H9 (cell line): ENCODE measurements at regions not wholly inside any gene's neighbourhood (a gene's known extent, or its start where the extent isn't known, plus 50 kb on each side); places are given as distances from the start of the nearest gene placed in this dataset.

Experiments used
- DNase-seq: peaks from one replicate; pipeline ENCODE4 v3.0.0-alpha.2; 2017
- H2AFZ ChIP-seq: one replicate; pipeline ENCODE4 v1.6.1; 2013; ENCODE audit warnings: mild to moderate bottlenecking, low read length, control low read depth, moderate library complexity
- H2AK5ac ChIP-seq: 2 replicates; pipeline ENCODE4 v1.6.1; 2013; ENCODE audit warnings: low read length, control low read depth, mixed read lengths; ENCODE audit not compliant: insufficient read length
- H2BK120ac ChIP-seq: one replicate; pipeline ENCODE4 v1.6.1; 2013; ENCODE audit warnings: low read depth, mild to moderate bottlenecking, low read length, control low read depth, inconsistent platforms; ENCODE audit not compliant: poor library complexity, severe bottlenecking
- H2BK12ac ChIP-seq: 2 replicates; pipeline ENCODE4 v1.6.1; 2013; ENCODE audit warnings: low read length, control low read depth, mixed read lengths, low read depth; ENCODE audit not compliant: insufficient read length
- H2BK15ac ChIP-seq: 2 replicates; pipeline ENCODE4 v1.6.1; 2013; ENCODE audit warnings: low read depth, low read length, control low read depth
- H2BK20ac ChIP-seq: one replicate; pipeline ENCODE4 v1.6.1; 2013; ENCODE audit warnings: low read depth, mild to moderate bottlenecking, low read length, control low read depth, inconsistent platforms; ENCODE audit not compliant: poor library complexity, severe bottlenecking
- H2BK5ac ChIP-seq: 2 replicates; pipeline ENCODE4 v1.6.1; 2013; ENCODE audit warnings: low read length, control low read depth, mixed read lengths; ENCODE audit not compliant: insufficient read length
- H3K14ac ChIP-seq: 2 replicates; pipeline ENCODE4 v1.6.1; 2013; ENCODE audit warnings: low read length, control low read depth; ENCODE audit not compliant: insufficient read depth
- H3K18ac ChIP-seq: 2 replicates; pipeline ENCODE4 v1.6.1; 2013; ENCODE audit warnings: low read depth, mild to moderate bottlenecking, mixed read lengths, low read length, control low read depth; ENCODE audit not compliant: insufficient read length
- H3K23ac ChIP-seq: 2 replicates; pipeline ENCODE4 v1.6.1; 2013; ENCODE audit warnings: low read length, control low read depth, mixed read lengths, low read depth; ENCODE audit not compliant: insufficient read length
- H3K23me2 ChIP-seq: 2 replicates; pipeline ENCODE4 v1.6.1; 2013; ENCODE audit warnings: low read depth, mild to moderate bottlenecking, mixed read lengths, low read length, control low read depth; ENCODE audit not compliant: insufficient read length, poor library complexity, severe bottlenecking
- H3K27ac ChIP-seq: 2 replicates; pipeline ENCODE4 v1.5.1; 2013; ENCODE audit warnings: low read length, control low read depth, mixed read lengths, low read depth; ENCODE audit not compliant: insufficient read length
- H3K27me3 ChIP-seq: 2 replicates; pipeline ENCODE4 v1.6.1; 2013; ENCODE audit warnings: low read length, control low read depth, inconsistent platforms; ENCODE audit not compliant: insufficient read depth
- H3K4ac ChIP-seq: 2 replicates; pipeline ENCODE4 v1.6.1; 2013; ENCODE audit warnings: low read depth, mild to moderate bottlenecking, control low read depth, inconsistent platforms, low read length, moderate library complexity
- H3K4me1 ChIP-seq: 2 replicates; pipeline ENCODE4 v1.6.1; 2013; ENCODE audit warnings: low read length, control low read depth, inconsistent platforms; ENCODE audit not compliant: insufficient read depth
- H3K4me2 ChIP-seq: 2 replicates; pipeline ENCODE4 v1.6.1; 2013; ENCODE audit warnings: low read length, control low read depth, mixed read lengths; ENCODE audit not compliant: insufficient read length, insufficient read depth
- H3K56ac ChIP-seq: 2 replicates; pipeline ENCODE4 v1.6.1; 2013; ENCODE audit warnings: low read depth, mild to moderate bottlenecking, mixed read lengths, low read length, control low read depth; ENCODE audit not compliant: insufficient read length
- H3K79me1 ChIP-seq: 2 replicates; pipeline ENCODE4 v1.6.1; 2013; ENCODE audit warnings: low read depth, mild to moderate bottlenecking, moderate library complexity, low read length, control low read depth, inconsistent platforms; ENCODE audit not compliant: insufficient read depth, poor library complexity, severe bottlenecking
- H3K79me2 ChIP-seq: 2 replicates; pipeline ENCODE4 v1.6.1; 2013; ENCODE audit warnings: low read length, control low read depth, inconsistent platforms; ENCODE audit not compliant: insufficient read depth
- H3K9ac ChIP-seq: 2 replicates; pipeline ENCODE4 v1.6.1; 2013; ENCODE audit warnings: low read length, control low read depth, mixed read lengths; ENCODE audit not compliant: insufficient read length; ENCODE audit errors: extremely low read depth
- H3K9me3 ChIP-seq: one replicate; pipeline ENCODE4 v1.6.1; 2013; ENCODE audit warnings: low read depth, low read length, inconsistent platforms; ENCODE audit not compliant: control insufficient read depth
- H3T11ph ChIP-seq: one replicate; pipeline ENCODE4 v1.6.1; 2013; ENCODE audit warnings: mild to moderate bottlenecking, low read length, control low read depth, inconsistent platforms
- H4K20me1 ChIP-seq: one replicate; pipeline ENCODE4 v1.6.1; 2013; ENCODE audit not compliant: control insufficient read depth, insufficient read length, insufficient read depth
- H4K5ac ChIP-seq: 2 replicates; pipeline ENCODE4 v1.6.1; 2013; ENCODE audit warnings: low read depth, mild to moderate bottlenecking, mixed read lengths, low read length, control low read depth; ENCODE audit not compliant: insufficient read length
- H4K8ac ChIP-seq: replicated peaks from 2 replicates; pipeline ENCODE4 v1.6.1; 2013; ENCODE audit warnings: low read length, control low read depth, mixed read lengths, low read depth; ENCODE audit not compliant: insufficient read length
- H4K91ac ChIP-seq: 2 replicates; pipeline ENCODE4 v1.6.1; 2013; ENCODE audit warnings: low read depth, mild to moderate bottlenecking, moderate library complexity, mixed read lengths, low read length, control low read depth; ENCODE audit not compliant: insufficient read length
- H3K27ac Mint-ChIP-seq, 3 experiments: 2 replicates in 2 of 3; 3 replicates in 1 of 3; pipeline ENCODE4 v1.8.0; 2020 to 2021; ENCODE audit warnings: mixed read lengths in 3 of 3, mild to moderate bottlenecking in 1 of 3, moderate library complexity in 1 of 3
- H3K27me3 Mint-ChIP-seq: 2 replicates; pipeline ENCODE4 v1.8.0; 2021; ENCODE audit warnings: low read depth, mild to moderate bottlenecking, moderate library complexity, mixed read lengths
- H3K36me3 Mint-ChIP-seq, 3 experiments: 2 replicates in 2 of 3; 3 replicates in 1 of 3; pipeline ENCODE4 v1.8.0; 2020 to 2021; ENCODE audit warnings: low read depth in 3 of 3, mixed read lengths in 3 of 3; ENCODE audit not compliant: insufficient read depth in 1 of 3
- H3K4me1 Mint-ChIP-seq, 2 experiments: 2 replicates each; pipeline ENCODE4 v1.8.0; 2020; ENCODE audit warnings: mixed read lengths in 2 of 2
- H3K4me3 Mint-ChIP-seq, 2 experiments: 2 replicates in 1 of 2; 3 replicates in 1 of 2; pipeline ENCODE4 v1.8.0; 2020 to 2021; ENCODE audit warnings: mild to moderate bottlenecking in 2 of 2, mixed read lengths in 2 of 2, moderate library complexity in 1 of 2
- H3K9me3 Mint-ChIP-seq, 2 experiments: 2 replicates in 1 of 2; 3 replicates in 1 of 2; pipeline ENCODE4 v1.8.0; 2020; ENCODE audit warnings: mild to moderate bottlenecking in 2 of 2, mixed read lengths in 2 of 2, moderate library complexity in 1 of 2
- WGBS: extraction: QIAGEN DNeasy Blood & Tissue Kit; methylation state at CpG from one replicate; pipeline ENCODE4 v1.1.7; 2013; ENCODE audit warnings: missing lambda C conversion rate, low lambda C conversion rate, mixed read lengths; ENCODE audit not compliant: insufficient read length; ENCODE audit errors: extremely low coverage; 5-methylcytosine and 5-hydroxymethylcytosine counted together
- TF ChIP-seq, protein P1 (sequence below): fragments of 200-600 bp; sonication (generic); conservative IDR thresholded peaks from 3 replicates; pipeline ENCODE4 v1.8.0; 2021; ENCODE audit warnings: antibody characterized with exemption, mild to moderate bottlenecking

DNA sequence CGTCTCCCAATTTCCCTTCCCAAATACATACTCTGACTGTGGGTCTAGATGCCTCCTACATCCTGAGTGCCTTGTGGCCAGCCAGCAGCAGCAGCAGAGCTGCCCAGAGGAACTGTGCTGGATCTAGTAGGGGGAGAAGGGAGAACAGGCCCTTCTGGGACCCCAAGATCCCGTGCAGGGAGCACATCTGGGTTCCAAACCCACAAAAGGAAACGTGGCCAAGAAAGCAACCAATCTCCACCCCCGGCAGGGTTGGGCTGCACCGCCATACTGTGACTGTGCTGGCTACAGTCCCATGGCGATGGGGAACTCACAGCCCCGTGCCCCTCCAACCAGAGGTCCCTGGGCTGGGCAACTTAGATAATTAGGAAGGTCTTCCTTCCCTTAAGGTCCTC lies 86.3 kb downstream of the PPCDC start:
- Histone ChIP-seq H3K9ac (no peak overlapping the region), H2BK120ac (no peak overlapping the region), H3K23ac (no peak overlapping the region), H2BK12ac (no peak overlapping the region), H2BK15ac (no peak overlapping the region), H2AFZ (no peak overlapping the region), H3K56ac (no peak overlapping the region), H3T11ph (no peak overlapping the region), H3K4ac (no peak overlapping the region), H3K27ac (no peak overlapping the region), H3K14ac (no peak overlapping the region; the same call in 1 of the 2 replicates), H3K79me2 (no peaks in the 10 kb centered on the region), H2AK5ac (no peak overlapping the region), H3K18ac (no peak overlapping the region), H4K5ac (no peak overlapping the region), H2BK20ac (no peak overlapping the region), H3K79me1 (no peaks in the 10 kb centered on the region), H3K9me3 (no peaks in the 10 kb centered on the region), H4K8ac (no peak overlapping the region), H3K4me1 (no peaks in the 10 kb centered on the region), H3K4me2 (no peak overlapping the region), H3K27me3 (no peaks in the 10 kb centered on the region), H4K20me1 (no peaks in the 10 kb centered on the region), H4K91ac (no peak overlapping the region), H2BK5ac (no peak overlapping the region), H3K23me2 (no peaks in the 10 kb centered on the region)
- DNase-seq: no peak
- peaks cover 11% of the 10 kb centered on the region for H3K27me3 Mint-ChIP-seq
- no peaks in the 10 kb centered on the region; a peak in 1 of 5 replicates for H3K9me3 Mint-ChIP-seq
- no CpG with 5 or more reads among the region's 7 CpGs for WGBS
- H3K4me1 Mint-ChIP-seq: peaks cover 6 to 11% of the 10 kb centered on the region in 2 experiments
- TF ChIP-seq, protein P1, sequence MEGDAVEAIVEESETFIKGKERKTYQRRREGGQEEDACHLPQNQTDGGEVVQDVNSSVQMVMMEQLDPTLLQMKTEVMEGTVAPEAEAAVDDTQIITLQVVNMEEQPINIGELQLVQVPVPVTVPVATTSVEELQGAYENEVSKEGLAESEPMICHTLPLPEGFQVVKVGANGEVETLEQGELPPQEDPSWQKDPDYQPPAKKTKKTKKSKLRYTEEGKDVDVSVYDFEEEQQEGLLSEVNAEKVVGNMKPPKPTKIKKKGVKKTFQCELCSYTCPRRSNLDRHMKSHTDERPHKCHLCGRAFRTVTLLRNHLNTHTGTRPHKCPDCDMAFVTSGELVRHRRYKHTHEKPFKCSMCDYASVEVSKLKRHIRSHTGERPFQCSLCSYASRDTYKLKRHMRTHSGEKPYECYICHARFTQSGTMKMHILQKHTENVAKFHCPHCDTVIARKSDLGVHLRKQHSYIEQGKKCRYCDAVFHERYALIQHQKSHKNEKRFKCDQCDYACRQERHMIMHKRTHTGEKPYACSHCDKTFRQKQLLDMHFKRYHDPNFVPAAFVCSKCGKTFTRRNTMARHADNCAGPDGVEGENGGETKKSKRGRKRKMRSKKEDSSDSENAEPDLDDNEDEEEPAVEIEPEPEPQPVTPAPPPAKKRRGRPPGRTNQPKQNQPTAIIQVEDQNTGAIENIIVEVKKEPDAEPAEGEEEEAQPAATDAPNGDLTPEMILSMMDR: no peak
- H3K36me3 Mint-ChIP-seq: no peaks in the 10 kb centered on the region; a peak in 1 of 7 replicates
- no peak overlapping the region for H3K27ac Mint-ChIP-seq
- H3K4me3 Mint-ChIP-seq: no peak overlapping the region
